SH-SY5Y (cell line): ENCODE measurements at regions not wholly inside any gene's neighbourhood (a gene's known extent, or its start where the extent isn't known, plus 50 kb on each side); places are given as distances from the start of the nearest gene placed in this dataset.

ENCODE experiments used
- GATA2 ChIP-seq: IDR thresholded peaks from 2 replicates; pipeline ENCODE4 v1.6.1; 2011; ENCODE audit warnings: mild to moderate bottlenecking, low read depth, low read length
- GATA3 ChIP-seq: IDR thresholded peaks from 2 replicates; pipeline ENCODE4 v1.6.1; 2011; ENCODE audit warnings: low read depth, mild to moderate bottlenecking, low read length, moderate library complexity

DNA sequence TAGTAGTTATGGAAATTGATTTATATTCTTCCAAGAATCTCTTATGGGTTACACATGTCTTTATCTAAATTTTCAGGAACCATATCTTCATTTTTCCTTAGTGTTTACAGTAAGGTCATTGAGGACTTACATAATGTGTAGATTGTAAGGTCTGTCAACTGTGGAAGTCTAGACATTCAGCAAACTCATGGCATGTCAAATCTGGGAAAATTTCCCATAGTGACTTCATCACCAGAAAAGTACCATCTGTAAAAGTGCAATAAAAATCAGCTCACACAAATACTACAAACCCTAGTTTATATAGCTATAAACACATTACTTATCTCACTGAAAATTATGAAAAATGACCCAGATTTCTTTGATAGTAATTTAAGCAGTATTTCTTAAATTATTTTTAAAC, 419.4 kb downstream of the MTRR start:
- TF ChIP-seq GATA3 (no peak), GATA2 (no peak)

DNA sequence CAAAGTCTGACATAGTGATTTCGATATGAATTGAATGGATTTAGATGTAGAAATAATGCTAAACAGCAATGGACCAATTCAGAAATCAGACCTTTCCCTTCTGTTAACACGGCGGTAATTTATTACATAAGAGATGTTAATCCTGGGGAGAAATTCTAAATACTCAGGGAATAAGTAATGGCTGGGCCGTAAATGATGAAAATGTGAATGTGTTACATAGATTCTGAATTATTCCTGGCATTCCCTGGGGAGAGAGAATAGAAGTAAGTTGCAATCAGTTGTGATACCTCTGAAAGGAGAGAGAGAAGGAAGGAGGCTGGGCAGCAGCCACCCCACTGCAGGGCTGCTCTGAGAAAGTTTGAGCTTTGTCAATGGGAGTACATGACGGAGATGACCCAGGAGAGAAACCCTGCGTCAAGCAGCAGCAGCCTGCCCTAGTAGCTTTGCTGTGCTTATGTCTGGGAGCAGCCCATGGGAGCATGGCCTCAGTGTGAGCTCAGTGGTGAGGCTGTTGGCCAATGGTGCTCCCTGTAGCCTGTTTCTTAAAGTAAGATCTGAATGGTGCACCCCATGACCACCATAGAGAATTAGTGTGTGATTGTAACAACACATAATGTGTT, 420.1 kb downstream of the MTRR start:
- TF ChIP-seq GATA2 (no peak), GATA3 (no peak)

DNA sequence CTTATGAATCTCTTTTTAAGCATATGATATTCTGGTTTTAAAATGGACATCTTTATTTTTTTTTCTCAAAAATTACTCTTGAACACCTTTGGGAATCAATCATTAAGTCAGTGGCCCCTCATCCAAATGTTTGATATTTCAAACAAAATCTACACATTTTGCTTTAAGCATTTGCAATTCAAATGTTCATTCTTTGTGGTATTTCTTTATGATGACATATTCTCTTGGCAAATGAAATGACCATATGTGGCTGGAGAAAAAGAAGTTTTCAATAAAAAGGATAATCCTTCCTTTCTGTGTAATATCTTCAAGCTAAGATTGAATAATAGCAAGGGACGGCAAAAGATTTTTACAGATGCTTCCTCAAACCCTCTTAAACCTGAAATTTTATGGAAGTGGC, 420.8 kb downstream of the MTRR start:
- TF ChIP-seq GATA3 (no peak), GATA2 (no peak)

DNA sequence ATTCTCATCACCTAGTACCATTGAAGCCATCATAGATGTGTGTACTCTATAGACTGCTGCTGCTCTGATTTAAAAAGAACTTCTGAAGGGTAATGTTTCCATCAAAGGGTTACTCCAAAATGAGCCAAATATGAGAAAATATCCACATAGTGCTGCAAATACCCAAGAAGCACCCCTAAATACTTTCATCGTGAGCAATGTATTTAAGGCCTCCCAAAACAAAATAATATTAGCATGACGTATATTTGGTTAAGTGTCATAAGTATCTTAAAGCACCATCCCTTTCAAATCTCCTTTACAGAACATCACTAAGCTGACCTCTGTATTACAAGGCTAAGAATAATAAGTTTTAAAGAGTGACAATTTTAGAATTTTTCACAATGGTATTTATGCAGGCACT, 421.8 kb downstream of the MTRR start:
- no peak for TF ChIP-seq GATA2
- TF ChIP-seq GATA3 = no peak

DNA sequence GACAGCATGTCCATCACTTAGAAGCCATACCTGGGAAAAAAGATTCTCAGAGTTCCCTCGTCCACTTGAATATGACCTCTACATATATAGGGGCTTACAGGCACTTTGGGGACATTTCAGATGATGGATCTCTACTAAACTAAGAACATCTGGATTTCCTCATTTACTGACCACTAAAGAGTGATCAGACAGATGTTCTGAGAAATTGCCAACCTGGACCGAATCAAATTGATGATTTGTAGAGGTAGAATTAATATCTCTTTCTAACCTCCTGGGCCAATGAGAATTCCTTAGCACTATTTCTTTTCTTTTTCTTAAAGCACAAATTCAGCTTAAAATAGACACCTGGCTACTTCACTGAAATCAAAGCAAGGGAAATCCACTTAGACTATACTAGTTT, 422.7 kb downstream of the MTRR start:
- TF ChIP-seq GATA3 (no peak), GATA2 (no peak)

DNA sequence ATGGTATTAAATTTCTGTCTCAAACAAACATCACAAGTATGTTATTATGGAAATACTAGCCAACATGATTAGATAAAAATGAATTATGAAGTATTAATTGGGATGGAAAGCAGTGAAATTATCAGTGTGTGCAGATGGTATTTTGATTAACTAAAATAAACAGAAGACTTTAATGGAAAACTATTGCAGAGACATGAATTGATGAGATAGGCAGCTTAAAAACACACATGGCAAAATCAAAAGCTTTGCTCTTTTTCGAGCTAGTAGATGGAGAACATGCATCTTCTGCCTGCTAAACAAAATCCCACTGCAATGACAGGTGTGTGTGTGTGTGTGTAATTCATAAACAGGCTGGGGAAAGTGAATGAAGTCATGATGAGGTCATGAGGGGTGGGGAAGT, 426.2 kb downstream of the MTRR start:
- TF ChIP-seq GATA2 (no peak), GATA3 (no peak)

DNA sequence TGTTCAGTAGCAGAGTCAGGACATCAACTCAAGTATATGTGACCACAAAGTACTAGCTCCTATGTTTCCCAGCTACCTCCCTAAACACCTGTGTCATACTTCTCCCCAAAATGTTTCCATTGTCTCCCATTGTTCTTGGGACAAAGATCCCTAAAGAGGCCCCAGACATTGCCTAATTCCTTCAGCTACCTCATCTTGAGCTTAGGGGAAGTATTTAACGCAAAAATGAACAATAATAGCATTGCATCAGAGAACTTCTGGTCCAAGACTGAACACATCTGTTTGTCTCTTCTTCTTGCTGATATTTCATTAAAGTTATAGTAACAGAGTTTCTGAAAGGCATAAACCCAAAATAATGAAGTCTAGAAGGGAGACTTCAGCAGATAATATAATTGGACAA, 430.8 kb downstream of the MTRR start:
- TF ChIP-seq GATA2 = no peak
- no peak for TF ChIP-seq GATA3

DNA sequence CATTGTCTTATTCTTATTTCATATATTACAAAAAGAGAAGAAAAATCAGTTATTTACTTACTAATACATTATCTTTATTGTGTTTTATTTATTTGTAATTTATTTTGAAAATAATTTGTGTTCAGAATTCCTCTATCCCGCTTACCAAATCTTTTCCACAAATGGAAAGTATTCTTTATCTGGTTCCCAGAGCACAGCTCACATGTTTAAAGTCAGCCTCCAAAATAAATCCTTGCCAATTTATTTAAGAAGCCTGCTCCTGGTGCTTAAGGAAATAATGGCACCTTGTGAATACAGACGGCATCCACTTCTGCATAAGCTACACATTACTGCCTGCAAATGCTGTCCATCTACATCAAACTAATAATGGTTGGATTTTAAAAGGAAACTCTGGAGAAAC, 435.4 kb downstream of the MTRR start:
- TF ChIP-seq GATA3 = no peak
- TF ChIP-seq GATA2 = no peak

DNA sequence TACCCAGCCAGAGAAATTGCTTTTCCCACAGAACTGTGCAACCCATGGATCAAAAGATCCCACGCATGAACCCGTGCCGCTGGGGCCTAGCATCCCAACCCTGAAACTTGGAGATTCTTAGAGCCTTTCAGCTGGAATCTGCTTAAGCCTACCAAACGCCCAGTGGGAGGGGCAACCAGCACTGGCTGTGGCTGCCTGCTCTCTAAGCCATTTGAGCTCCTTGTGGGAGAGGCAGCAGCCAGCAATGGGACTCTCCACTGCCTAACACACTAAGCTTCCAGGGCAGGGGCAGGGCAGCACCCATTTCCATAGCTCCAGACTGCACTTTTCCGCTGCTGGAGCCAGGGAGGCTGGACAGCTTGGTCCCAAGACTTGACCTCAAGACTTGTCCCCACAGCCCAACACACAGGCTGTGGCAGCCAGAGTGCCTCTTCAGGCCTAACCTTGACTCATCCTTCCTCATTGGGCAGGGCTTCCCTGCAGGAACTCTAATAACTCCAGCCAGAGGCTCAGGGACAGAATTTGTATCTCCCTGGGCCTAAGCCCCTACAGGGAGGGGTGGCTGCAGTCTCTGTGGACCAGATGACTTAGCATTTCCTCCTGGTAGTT, 437.4 kb downstream of the MTRR start:
- TF ChIP-seq GATA2 (no peak), GATA3 (no peak)

DNA sequence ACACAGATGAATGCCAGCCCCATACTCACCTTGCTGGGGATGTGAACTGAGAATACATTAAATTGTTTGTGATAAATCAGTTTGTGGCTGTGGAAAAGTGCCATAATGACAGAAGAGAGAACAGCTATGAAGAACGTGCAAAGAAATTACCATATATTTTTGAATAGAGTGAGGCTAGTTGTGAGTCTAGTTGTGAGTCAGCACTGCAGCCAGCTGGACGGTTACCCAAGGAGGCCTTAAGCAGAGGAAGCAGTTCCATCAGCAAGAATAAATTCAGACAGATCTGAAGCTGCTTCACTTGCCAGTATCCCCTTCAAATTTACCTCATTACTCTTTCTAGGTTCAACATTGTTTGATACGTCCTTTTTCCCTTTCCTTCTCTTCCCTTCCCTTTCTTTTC, 446.0 kb downstream of the MTRR start:
- no peak for TF ChIP-seq GATA3
- no peak for TF ChIP-seq GATA2

DNA sequence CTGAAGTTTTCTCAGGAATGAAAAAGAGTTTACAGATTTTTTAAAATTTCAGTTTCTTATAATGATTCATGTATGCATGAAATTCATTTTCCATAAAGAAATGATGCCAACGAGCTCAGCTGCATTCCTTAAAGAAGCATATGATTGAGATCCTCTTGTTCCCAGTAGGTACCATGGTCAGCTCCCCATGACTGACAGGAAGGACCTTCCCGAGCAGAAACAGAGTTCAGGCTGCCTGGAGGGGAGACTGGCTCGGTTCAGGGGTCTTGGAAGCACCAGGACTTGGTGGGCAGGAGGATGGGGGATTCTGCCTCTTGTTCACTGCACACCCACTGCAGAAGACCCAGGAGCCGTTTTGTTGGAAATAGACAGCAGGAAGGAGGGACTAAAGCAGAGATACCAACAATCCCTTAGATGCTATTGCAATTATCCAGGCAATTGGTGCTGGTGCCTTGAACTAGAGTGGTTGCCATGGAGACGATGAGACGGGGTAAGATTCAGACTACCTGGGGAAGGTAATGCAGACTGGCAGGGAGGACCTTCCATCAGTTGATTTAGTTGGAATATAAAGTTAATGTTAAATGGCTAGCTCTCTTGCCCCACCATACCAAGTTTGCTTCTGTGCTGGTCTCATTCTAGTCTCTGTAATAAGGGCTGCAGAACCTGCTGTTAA, 447.8 kb downstream of the MTRR start:
- TF ChIP-seq GATA2 (no peak), GATA3 (no peak)

DNA sequence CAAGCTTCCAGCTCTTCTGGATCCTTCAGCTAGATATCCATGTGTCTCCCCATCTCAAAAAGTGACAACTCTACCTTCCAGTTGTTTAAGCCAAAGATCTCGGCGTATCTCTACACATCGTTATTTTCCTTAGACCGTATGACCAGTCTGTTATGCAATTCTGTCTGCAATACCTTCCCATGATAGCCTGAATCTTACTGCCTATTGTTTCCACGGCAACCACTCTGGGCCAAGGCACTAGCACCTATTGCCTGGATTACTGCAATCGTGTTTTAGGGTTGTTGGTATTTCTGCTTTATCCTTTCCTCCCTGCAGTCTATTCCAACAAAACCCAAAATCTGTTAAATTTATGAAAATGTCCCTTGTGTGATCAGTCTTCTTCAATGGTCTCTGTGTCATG, 448.4 kb downstream of the MTRR start:
- TF ChIP-seq GATA3 (no peak), GATA2 (no peak)

DNA sequence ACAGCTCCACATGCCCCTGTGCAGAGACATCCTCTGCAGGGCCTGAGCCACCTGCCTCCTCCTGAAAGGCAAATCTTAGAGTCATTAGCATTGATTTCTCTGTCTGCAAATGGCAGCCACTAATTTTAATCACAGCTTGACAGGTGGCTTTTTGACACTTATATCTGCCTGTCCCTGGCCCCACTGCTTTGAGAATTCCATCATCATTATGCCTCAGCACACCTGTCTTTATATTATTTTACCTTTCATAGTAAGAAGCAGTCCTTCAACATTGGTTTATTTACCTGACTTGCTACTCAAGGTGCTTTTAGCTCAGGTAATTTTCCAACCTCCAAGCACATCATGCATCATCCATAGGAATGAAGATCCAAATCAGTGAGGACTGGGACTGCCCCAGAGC, 451.3 kb downstream of the MTRR start:
- TF ChIP-seq GATA3 (no peak), GATA2 (no peak)

DNA sequence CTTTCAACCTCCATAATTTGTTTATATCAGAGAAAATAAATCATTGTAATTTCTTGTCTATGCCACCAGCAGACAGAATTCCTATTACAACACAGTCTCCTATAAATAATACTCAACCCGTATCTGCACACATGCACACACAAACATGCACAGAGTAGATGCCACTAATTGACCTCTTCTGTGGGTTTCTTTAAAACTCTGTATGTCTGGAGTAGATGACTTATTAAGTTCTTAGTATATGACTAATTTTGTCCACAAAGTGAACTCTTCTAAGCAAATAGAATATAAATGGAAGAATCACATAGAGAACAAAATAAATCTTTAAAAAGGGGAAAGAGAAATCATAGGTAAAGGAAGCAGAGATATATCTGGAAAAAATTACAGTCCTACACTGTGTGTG, 452.3 kb downstream of the MTRR start:
- TF ChIP-seq GATA3 = no peak
- no peak for TF ChIP-seq GATA2

DNA sequence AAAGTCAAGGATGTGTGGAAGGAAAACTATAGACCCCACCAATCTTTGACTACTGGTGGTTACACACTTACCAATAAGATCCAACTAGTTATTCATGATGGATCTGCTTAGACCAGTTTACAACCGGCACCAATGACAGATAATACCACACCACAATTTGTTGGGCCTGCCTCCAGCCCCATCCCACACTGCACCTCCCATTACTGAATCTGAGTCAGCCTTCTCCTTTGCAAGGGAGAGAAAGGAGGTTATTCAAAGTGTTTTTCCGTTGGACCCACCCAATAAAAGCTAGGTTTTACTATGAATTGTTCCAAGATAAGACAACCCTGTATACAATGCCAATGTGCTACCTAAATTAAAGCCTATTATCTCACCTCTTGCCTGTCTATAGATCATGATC, 453.5 kb downstream of the MTRR start:
- no peak for TF ChIP-seq GATA3
- TF ChIP-seq GATA2 = no peak

DNA sequence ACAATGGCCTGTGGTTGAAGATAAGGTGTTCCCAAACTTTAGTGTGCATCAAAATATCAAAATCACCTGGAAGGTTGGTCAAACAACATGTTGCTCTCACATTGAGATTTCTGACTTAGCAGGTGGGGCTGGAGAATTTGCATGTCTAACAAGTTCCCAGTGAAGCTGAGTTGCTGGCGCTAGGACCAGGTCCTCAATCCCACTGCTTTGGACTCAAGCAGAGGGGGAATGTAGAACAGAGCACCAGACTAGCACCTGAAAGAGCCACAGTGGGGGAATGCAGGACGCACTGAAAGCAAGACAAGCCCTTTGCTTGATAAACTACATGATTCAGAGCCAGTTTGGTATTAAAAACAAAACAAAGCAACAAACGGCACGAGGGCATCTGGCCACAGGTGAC, 458.1 kb downstream of the MTRR start:
- TF ChIP-seq GATA3 = no peak

DNA sequence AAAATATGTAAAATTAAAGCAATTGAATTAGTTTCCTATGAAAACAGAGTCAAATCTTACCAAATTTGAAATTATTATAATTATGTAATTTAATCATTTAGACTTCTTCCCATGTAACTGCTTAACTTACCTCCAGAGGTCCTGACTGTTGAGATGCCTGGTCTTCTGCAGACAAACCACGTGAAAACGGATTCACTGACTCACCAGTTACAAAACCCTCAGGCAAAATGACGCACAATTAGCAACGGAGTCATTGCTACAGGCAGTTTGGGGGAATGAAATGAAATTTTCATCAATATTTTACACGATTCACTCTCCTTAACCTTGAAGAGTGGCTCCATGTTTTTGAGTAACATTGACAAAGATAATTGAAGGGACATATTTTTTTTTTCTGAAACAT, 460.8 kb downstream of the MTRR start:
- no peak for TF ChIP-seq GATA2
- no peak for TF ChIP-seq GATA3
